ENCODE measurements at regions not wholly inside any gene's neighbourhood (a gene's known extent, or its start where the extent isn't known, plus 50 kb on each side); places are given as distances from the start of the nearest gene placed in this dataset.

GRCh38 chr11:109109150-109109549 lies 312.8 kb upstream of the C11orf87 start:
- DNase-seq, result no peak

GRCh38 chr11:109109571-109110315 lies 312.2 kb upstream of the C11orf87 start:
- DNase-seq, result no peak

DNA sequence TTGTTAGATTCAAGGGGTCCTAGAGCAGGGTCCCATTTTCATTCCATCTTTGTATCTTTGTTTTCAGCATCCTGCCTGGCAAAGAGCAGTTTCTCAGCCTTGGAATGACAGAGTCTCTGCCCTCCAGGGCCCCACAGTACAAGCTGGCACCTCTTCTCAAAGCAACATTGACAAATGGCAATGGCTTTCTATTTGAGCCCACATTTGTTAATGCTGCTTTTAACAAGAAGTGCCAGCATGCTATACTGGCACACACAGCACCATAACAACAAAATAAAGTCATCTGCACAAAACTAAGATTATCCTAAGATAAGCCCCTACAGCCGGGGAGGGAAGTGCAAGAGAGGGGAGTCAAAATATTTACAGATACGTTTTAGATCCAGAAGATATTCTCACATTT lies 309.7 kb upstream of the C11orf87 start:
- no peak for DNase-seq

GRCh38 chr11:109112821-109113280 lies 309.1 kb upstream of the C11orf87 start:
- no peak for DNase-seq

DNA sequence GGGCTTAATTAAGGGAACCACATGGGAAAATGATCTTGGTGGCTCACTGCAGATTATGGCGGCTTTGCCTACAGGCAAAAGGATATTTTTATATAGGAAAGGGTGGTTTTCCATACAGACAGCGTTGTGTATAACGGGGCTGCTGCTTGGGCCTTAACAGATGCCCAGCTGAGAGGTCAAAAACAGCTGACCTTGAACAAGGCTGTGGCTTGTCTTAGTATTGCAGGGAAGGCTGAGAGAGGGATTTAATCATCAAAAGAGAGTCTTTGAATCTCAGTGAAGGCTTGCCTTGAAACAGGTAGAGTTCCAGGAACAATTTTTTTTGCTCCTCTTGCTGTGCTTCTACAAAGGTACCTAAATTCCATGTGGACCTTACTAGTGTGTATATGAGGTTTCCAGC lies 301.6 kb upstream of the C11orf87 start:
- no peak for DNase-seq

DNA sequence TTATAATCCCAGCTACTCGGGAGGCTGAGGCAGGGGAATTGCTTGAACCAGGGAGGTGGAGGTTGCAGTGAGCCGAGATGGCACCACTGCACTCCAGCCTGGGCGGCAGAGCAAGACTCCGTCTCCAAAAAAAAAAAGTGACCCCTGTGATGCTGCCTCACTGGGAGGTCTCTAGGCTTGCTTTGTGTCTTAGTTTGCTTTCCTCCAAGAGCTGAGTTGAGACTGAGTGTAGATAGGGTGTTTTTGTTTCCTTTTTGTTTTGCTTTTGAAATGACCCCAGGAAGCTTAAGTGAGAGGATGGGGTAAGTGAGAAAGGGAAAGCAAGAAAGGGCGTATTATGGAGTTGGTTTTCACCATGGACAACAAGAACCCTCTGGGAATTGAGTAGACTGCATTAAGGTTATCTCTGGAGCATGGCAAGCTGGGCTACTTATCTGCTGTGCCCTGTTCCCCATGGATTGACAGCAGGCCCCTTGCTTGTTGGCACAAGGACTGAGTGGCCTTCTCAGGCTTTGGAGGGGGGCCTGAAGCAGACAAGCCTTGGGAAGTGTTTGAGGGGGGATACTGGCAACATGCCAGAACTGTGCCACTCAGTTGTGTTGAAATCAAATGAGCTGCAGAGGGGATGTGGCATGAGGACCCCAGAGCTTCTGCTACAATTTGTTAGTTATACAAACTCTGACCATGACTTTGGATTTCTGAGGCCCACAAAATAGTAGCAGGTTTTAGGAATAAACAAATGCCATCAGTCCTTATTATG lies 300.6 kb upstream of the C11orf87 start:
- DNase-seq, result no peak

DNA sequence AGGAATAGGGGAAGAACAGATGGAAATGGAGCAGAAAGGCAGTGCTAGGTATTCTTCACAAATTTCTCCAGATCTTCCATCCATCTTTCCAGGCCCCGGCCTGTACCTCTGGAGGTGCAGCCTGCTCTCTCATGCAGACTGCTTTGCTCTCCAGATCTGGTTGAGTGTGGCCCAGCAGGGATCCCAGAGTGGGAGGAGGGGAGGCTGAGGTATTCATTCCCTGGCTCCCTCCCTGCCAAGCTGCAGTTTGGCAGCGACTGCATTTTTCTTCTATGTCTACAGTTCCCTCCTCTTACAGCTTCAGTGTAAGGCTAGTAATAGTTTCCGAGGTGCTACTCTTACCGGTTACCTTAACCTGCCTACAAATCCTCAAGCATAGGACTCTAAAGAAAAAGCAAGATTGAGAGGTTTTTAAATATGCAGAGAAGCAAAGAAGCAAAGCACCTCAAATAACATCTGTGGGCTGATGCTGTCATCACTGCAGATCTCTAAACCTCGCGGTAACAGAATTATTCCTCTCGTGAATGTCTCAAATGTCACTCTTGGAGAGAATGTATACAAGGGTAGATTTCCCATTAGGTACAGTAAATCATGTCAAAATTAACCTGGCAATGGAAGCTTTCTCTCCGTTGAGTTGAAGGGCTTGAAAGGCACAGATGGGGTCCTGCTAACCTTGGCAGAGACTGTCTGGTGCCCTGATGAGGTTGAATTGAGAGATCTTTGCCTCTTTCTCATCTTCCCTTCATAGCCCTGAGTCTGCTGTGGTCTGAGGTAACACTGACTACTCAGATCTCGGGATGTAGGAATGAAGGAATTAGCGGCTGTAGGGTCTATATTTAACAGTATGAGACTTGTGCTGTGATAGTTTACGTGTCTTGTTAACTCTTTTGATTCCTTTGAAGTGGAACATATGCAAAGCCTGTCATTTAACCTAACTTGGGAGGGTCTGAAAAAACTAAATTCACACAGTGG lies 297.9 kb upstream of the C11orf87 start:
- no peak for DNase-seq

DNA sequence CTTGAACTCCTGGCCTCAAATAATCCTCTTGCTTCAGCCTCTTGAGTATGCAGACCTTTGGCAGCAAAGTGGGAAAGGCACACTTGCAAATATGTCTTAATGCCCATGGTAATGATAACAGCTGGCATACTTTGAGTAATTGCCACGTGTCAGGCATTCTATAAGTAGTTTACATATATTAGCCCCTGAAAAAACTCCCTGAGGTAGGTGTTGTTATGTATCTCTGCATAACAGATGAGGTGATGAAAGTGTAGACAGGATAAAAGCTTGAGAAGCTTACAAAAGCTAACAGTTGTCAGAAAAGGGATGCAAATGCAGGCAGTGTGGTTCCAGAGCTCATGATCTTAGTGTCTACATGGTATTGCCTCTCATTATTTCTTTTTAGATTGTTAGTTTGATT lies 291.1 kb upstream of the C11orf87 start:
- no peak for DNase-seq

DNA sequence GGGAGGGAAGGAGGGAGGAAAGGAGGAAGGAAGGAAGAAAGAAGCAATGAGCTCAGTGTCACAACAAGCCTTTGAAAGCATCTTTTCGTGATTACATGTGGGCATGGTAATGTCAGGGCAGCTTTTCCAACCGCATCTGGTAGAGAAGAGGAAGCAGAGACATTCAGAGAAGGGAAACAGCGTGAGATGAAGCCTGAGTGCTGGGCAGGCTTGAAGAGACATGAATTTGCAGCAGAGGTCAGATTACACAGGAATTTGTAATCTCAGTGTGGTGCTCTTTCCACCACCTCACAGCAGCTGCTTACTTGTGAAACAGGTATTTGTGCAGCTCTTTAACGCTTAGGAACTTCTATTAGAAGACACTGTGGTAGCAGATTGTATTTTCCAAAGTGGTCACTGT lies 289.5 kb upstream of the C11orf87 start:
- DNase-seq, result no peak

DNA sequence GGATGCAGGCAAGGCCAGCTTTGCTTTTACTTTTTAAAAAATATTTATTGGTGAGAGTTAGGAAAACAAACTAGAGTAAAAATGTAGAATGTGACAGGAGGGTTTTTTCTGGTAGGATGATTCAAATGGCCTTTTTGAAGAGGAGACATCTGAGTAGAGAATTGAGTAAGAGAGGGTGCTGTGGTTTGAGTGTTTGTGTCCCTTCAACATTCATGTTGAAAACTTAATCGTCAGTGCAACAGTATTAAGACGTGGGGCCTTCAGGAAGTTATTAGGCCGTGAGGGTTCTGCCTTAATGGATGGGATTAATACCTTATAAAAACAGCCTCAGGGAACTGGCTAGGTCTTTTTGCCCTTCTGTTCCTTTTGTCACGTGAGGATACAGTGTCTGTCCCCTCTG lies 288.8 kb upstream of the C11orf87 start:
- DNase-seq, result no peak

DNA sequence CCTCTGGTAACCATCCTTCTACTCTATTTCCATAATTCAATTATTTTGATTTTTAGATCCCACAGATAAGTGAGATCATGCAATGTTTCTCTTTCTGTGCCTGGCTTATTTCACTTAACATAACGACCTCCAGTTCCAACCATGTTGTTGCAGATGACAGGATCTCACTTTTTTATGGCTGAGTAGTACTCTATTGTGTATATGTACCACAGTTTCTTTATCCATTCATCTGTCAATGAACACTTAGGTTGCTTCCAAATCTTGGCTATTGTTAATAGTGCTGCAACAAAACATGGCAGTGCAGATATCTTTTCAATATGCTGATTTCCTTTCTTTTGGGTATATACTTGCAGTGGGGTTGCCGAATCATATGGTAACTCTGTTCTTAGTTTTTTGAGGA lies 286.4 kb upstream of the C11orf87 start:
- DNase-seq, result no peak

GRCh38 chr11:109138196-109138595 lies 283.8 kb upstream of the C11orf87 start:
- no peak for DNase-seq

- no peak for DNase-seq
These were observed 281.6 kb upstream of the C11orf87 start for GRCh38 chr11:109140426-109140825.

DNA sequence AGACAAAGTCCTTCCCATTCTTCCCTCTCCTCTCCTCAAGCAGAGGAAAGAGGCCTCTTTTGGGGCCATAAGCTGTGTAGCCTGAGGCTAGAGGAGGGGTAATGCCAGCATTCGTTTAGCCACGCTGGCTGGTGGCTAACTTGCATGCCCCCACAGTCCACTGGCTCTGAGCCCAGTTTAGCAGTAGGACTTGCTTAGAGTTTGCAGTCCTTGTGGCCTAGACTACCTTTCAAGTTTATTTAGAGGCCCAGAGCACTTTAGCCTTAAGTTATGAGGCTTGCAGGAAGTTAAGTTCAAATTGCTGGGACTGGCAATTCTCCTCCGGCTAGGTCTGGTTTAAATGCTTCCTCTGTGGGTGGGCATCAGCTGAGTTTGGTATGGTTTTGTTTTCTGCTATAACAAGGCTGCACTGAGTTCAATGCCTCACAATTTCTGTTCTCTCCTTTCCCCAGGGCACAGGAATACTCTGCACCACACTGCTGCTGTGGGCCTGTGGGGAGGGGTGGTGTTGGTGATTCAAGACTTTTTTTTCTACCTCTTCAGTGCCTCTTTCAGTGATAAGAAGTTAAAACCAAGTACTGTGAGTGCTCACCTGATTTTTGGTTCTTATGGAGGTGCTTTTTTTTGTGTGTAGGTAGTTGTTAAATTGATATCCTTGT lies 281.0 kb upstream of the C11orf87 start:
- no peak for DNase-seq

GRCh38 chr11:109145287-109145686 lies 276.7 kb upstream of the C11orf87 start:
- DNase-seq, result no peak

GRCh38 chr11:109147726-109148125 lies 274.3 kb upstream of the C11orf87 start:
- DNase-seq, result no peak

- DNase-seq, result no peak
These were observed 273.3 kb upstream of the C11orf87 start for GRCh38 chr11:109148669-109149068.

DNA sequence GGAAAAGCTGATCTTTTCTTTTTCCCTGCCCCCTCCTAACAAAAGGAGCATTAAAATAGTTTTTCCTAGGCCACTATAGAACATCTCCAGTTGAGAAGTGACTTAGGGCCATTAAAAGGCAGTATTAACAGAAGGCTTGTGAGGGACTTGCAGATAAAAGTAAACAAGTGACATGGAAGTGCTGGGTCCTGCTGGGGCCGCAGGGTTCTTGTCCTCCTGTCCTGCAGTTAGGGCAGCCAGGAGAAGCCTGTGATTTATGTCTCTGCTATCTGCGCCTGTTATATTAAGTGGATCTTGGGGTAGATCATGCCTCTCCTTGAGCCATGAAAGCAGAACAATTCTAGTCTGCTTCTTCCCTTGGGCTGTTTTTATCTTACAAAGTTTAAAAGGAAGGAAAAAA lies 271.4 kb upstream of the C11orf87 start:
- DNase-seq, result no peak

DNA sequence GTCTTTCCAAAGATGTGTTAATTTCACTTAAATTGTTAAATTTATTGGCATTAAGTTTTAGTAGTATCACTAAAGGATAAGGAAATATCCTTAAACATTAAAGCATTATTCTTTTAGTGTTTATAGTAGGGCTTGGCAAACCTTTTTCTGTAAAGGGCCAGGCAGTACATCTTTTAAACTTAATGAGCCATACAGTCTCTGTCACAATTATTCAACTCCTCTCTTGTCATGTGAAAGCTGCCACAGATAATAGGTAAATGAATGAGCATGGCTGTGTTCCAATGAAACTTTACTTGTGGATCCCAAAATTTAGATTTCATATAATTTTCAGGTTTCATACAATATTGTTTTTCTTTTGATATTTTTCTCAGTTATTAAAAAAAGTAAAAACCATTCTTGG lies 268.2 kb upstream of the C11orf87 start:
- no peak for DNase-seq

DNA sequence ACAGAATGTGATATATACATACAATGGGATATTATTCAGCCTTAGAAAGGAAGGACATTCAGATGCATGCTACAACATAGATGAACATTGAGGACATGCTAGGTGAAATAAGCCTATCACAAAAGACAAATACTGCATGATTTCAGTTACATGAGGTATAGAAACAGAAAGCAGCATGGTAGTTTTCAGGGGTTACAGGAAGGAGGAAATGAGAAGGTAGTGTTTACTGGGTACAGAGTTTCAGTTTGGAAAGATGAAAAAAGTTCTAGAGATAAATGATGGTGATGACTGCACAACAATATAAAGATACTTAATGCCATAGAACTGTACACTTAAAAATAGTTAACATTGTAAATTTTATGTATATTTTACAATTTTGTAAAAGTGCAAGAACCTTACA lies 266.7 kb upstream of the C11orf87 start:
- no peak for DNase-seq

- no peak for DNase-seq
These were observed 257.0 kb upstream of the C11orf87 start for GRCh38 chr11:109165035-109165434.

DNA sequence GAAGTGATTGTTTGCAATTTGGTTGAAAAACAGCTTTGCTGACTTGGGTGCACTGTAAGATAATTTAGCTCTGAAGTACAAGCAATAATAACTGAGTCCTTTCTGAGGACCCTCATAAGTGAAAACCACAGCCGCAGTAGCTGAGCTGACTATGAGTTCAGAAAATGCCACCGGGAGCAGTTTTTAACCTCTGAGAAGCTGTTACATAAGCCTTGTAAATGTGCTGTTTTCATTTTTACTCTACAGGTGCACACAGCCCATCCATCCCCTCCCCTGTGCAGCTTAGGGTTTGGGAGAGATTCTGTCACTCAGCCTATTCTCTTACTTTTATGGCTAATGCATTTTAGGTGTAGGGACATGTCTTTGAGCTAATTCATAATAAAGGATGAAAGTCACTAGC lies 255.5 kb upstream of the C11orf87 start:
- DNase-seq, result no peak

DNA sequence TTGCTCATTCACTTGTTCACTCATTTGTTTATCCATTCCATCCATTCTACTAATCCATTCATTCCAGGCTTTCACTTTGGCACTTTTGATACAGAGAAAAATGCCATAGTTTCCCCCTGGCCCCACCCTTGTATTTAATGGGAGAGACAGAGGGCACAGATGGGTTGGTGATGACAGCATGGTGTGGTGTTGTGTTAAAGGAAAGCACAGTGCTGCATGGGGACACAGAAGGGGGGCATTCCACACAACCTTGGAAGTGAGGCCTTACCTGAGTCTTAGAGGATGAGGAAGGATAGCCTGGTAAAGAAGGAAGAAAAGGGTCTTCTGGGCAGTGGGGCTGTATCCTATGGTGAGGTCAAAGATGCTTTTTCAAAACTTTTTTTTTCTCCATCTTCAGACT lies 248.5 kb upstream of the C11orf87 start:
- DNase-seq, result no peak
